HS-5 (cell line): ENCODE measurements at regions not wholly inside any gene's neighbourhood (a gene's known extent, or its start where the extent isn't known, plus 50 kb on each side); places are given as distances from the start of the nearest gene placed in this dataset.
"Not testable (repeated sequence)": the region's sequence is repeated elsewhere in the genome, so short reads cannot be mapped to it uniquely, and the experiment has no call there.

Experiments
- DNase-seq: peaks from one replicate; pipeline ENCODE4 v3.0.0-alpha.2; 2012; ENCODE audit warnings: low read depth

DNA sequence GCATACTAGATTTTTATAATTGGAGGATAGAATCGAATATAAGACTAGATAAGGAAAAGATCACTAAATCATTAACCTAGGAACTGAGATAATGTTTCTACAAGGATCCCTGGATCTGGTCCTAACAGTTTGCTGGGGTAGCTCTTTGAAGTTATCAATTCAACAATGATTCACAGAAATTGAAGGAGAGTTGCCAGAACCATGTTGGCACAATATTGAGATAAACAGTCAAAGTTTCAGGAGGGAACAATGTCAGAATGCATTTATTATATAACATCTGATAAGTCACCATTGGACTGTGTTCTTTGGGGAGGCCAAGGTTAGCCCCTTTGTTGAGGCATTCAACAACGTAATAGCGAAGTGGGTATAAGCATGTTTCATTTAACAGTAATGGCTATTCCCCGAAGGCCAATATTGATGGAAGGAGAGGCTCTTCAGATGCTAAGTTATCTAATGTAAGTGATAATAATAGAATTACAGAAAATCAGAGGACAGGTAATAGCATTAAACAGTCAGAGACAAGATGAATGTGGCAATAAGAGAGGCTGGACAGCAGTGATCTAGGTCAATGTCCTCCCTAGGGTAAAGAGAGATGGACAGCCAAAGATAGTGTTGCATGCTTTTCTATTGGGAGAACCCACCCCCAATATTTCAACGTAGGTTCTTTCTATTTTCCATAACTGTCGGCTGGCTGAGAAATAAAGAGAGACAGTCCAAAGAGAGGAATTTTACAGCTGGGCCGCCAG is 604.8 kb upstream of the GYPC start:
- DNase-seq = no peak

DNA sequence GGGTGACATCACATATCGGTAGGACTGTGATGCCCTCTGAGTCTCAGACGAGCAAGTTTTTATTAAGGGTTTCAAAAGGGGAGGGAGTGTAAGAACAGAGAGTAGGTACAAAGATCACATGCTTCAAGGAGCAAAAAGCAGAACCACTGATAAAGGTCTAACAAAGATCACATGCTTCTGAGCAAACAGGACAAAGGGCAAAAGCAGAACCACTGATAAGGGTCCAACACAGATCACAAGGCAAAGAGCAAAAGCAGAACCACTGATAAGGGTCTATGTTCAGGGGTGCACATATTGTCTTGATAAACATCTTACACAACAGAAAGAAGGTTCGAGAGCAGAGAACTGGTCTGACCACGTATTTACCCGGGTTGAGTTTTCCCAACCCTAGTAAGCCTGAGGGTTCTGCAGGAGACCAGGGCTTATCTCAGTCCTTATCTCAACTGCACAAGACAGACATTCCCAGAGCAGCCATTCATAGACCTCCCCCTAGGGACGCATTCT is 604.2 kb upstream of the GYPC start:
- not testable (repeated sequence) for DNase-seq

DNA sequence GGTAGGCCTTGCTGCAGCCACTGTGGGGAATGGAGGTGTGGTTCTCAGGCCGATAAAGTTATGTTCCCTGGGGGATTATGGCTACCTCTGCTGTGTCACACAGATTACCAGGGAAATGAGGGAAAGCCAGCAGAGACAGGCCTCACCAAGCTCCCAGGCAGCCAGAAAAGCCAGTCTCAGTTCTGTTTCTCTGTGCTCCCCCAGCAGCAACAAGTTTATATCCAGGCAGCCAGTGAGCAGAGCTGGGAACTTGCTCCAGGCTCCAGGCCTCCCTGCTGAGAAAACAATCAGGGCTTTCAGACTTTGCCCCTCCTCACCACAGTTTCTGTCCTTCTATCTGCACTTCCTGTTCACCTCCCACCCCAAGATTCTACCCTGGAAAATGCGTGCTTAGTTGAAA is 596.6 kb upstream of the GYPC start:
- DNase-seq = no peak

DNA sequence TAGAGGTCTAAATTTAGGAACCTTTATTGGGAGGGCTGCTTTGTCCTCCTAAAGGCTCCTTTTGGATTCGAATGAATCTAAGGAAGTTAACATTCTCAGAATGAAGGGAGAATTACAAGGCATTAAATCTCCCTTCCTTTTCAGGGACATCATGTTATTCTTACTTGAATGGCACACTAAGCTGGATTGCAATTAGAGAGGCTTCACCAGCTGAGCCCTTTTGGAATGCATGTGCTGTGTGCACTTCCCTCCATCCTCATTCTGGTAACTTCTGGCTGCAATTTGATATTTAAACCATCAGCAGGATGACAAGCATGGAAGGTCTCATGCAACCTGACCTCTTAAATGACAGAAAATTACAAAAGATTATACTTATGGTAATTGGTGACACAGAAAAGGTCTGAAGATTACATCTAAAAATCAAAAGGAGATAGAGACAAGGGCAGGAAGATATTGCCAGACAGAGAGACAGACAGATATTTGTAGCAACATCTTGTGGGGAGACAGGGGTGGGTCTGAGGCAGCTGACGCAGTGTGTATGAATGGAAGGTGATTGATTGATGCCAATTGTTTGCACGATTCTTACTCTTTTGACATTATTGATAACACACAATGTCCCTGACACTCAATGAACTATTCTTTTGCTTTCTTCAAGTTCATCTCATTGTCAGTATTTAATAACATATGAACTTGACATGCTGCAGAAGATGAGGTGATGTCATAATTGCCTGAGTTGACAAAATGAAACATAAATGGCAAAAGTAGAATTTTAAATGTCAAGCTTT is 570.8 kb upstream of the GYPC start:
- DNase-seq = no peak

DNA sequence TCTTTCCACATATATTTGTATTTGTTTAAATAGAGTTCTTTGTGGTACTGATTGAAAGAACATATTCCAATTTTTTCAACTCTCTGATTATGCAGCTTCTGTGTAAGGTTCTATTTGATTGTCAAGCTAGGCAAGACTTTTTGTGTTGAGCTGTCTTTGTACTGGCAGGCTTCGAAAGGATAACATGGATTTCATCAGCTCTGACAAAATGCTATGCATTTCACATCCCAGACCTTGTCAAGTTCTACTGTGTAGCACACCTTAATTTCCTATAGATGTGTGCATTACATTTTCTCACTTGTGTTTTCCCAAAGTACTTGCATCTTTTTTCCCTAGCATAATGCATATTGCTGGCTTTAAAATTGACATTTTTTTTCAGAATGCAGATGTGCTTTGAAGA is 555.0 kb upstream of the GYPC start:
- DNase-seq = no peak

DNA sequence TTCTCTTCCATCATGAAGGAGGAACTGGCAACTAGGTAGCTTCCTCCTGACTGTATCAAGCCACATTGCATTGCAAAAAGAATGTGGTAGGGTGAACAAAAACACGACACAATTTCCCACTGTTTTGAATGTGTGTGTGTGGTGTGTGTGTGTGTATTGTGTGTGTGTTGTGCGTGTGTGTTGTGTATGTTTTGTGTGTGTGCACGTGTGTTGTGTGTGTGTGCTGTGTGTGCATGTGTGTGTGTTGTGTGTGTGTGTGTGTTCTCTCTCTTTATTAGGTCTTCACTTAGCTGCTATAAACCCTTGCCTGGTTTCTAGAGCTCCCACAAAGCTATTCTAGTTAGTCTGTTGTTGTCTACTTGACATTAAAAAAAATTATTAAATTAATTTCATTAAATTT is 550.0 kb upstream of the GYPC start:
- DNase-seq = no peak

DNA sequence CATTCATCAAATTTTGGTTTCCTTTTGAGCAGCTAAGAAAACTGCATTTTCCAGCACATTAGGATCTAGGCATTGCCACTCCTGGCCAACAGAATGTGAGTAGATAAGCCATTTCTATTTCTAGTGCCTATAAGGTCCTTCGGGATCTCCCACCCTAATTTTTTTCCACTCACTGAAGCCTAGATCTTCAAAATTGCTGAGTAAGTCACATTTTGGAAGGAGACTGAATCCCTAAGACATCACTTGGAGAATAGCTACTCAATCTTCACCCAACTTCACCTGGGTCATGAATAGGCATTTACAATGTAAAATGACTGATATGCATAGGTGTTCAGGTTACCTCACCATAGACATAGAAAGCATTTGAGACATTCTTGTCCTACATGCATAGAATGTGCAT is 548.1 kb upstream of the GYPC start:
- DNase-seq = no peak

DNA sequence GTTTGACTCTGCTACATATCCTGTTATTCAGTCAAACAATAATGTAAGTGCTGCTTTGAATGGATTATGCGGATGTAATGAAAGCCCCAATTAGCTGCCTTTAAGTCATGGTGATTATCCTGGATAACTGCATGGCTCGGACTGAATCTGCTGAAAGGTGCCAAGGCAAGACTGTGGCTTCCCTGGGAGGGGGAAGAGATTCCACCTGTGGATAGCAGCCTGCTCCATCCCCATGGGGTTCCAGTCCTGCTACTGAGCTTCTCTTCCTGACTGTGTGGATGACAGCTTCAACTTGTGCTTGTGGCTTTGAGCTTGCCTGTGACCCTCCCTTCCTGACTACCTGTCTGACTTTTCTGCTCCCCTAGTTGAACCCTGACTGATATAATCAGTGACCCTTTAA is 540.0 kb upstream of the GYPC start:
- DNase-seq = no peak

DNA sequence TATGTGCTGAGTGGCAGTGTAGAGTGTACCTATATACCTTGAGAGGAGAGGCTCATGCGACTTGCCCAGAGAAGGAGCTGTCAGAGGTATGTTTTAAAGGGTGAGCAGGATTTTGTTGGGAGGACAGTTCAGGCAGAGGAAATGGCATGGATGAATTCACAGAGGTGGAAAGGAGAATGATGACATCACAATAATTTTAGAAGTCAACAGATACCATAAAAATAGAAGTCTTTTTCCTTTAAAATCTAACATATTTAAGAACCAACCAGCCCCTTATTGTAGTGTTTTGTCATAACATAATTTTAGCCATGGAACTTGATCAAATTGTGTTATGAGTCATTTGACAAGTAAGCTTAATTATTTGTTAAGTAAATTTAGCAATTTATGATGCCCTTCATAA is 538.1 kb upstream of the GYPC start:
- DNase-seq = no peak

DNA sequence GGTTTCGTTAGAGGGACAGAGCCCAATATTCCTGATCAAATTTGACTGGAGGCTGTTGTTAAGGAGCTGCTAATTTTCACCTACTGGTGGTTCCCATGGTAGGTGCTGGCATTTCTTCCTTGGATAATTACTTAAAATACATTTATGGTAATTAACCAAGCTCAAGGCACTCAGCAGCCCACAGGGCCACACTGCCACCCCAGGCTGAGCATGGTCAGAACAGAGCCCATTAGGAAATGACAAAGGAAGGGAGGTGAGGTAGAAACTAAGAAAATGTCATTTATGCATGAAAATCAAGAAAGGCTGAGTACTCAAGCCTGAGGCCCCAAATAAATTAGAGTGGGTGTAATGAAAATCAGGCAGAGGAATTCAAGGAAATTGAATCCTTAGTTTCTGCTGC is 510.2 kb upstream of the GYPC start:
- DNase-seq = no peak

DNA sequence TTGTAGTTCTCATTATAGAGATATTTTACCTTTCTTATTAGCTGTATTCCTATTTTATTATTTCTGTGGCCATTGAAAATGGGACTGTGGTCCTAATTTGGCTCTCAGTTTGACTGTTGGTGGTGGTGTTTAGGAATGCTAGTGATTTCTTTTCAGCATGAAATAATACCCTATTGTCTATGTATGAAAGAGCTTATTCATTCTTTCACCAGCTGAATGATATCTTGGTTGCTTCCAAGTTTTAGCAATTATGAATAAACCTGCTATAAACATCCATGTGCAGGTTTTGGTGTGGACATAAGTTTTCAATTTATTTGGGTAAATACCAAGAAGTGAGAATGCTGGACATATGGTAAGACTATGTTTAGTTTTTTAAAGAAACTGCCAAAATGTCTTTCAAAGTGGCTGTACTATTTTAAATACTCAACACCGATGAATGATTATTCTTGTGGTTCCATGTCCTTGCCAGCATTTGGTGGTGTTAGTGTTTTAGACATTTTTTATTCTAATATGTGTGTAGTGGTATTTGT is 501.6 kb upstream of the GYPC start:
- DNase-seq = no peak

DNA sequence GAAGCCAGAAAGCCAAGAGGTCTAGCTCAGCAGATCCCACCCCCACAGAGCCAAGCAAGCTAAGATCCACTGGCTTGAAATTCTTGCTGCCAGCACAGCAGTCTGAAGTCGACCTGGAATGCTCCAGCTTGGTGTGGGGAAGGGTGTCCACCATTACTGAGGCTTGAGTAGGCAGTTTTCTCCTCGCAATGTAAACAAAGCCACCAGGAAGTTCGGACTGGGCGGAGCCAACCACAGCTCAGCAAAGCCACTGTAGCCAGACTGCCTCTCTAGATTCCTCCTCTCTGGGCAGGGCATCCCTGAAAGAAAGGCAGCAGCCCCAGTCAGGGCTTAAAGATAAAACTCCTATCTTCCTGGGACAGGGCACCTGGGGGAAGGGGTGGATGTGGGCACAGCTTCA is 495.0 kb upstream of the GYPC start:
- not testable (repeated sequence) for DNase-seq

DNA sequence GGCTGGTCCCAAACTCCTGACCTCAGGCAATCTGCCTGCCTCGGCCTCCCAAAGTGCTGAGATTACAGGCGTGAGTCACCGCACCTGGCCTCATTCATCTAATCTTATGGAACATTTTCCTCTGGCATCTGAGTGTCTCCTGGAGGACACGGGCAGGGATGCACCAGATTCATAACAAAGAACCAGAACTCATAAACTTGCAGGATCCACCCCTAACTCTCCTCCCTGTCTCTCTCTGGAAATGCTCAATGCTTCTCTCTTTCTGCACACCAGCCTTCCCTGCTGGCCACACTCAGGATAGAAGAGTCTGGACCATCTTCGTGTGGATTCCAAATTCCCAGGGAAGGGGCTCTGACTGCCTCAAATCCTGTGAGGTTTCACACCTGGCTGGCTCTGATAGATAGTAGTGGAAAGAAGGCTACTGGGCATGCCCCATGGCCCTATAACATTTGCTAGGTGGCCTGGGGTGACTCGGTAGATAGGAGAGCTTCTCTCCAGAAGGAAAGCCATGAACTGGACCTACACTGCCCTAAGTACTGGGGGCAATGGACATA is 483.2 kb upstream of the GYPC start:
- DNase-seq = no peak

DNA sequence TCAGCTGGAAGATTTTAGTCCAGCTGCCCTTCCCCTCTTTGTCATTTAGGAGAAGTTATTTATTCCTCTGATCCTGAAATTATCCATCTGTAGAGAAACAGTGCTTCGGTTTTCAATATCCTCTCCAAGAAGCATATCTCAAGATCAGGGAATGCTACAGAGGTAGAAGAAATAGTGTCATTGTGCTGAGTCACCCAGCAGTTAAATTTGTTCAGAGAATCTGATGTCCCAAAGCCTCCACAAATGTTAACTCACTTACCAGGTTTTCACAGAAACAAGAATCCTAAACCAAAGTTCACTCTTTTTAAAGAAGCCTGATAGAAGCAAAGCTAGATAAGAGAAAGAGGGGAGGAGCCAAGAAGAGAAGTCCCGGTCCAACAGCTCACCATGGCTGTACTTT is 480.7 kb upstream of the GYPC start:
- no peak for DNase-seq

DNA sequence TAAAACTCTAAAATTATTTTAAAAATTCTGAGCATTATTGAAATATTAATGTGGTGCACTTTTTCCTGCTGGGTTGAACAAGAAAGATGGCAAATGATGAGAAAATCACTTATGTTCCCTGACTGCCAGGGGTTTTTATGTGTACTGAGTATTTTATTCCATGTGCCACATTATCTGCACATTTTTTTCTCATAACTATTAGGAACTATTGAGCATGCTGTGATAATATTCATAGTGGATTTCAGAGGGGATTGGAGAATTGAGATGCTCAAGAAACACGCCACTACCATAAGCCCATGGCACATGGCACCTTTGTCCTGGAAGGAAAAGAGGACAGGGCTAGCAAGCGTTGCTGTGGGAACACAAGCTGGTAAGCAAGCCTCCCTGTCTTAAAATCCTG is 478.5 kb upstream of the GYPC start:
- DNase-seq = no peak

DNA sequence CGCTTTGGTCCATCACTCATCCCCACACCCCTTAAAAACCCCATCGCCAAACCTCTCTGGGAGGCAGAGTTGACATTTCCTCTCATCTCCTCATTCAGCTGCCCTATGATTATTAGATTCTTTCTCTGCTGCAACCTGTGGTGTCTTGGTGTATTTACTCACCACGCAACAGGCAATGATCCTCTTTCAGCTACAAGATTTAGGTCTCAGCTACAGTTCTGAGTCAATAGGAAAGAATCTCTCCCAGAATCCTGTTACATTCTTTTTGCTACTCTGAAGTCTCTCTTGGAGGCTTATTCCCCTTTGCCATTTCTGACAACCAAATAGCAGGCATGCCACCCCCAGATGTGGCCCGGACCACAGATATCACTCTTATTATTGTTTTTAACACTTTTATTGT is 468.3 kb upstream of the GYPC start:
- DNase-seq = peak; percentile 2

DNA sequence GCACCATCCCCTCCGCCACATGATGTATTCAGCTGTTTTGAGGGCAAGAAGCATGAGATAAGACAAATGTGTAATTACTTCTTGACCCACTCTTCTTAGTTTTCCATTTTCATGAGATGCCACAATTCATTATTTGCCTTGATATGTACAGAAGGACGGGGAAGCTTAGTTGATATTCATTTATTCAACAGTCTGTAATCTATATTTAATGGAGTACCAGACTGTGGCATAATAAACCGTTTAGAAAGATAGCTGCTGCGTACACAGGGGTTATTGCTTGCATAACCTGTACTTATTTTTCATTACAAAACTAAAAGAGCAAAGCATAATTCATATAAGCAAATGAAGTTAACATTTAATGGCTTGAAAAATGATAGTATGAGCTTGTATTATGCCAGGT is 466.4 kb upstream of the GYPC start:
- DNase-seq = no peak

DNA sequence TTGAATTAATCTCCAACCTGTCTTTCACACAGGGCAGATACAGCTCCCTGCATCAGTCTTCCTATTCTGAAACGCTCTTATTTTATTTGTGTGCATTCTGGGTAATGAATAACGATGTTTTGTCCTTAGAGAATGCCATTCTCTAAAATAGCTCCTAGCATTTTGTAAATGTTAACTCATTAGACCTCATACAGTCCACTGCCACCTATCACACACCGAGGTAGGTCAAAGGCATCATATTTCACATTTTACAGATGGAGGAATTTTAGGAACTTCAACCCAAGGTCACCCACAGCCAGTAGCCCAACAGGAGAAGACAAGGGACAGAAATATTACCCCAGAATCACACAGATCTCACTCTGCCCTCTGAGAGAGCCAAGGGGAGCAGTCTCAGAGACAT is 455.4 kb upstream of the GYPC start:
- DNase-seq = no peak

DNA sequence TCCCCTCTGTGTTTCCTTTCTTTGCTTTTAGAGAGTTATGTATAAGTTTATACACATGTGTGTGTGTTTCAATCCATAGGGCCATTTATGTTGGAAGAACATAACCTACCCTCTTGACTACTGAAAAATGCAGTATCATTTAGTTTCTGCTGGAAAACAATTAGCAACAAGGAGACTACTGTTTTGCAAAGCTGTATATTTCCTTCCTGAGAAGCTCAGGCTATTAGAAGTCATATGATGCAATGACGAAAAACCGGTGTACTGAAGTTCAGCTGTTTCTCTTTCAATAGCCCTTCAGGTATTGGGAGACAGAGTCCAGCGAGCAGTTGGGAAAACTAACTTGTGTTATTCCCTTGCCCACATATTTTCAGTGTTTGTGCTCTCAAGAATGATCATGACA is 447.7 kb upstream of the GYPC start:
- DNase-seq = no peak

DNA sequence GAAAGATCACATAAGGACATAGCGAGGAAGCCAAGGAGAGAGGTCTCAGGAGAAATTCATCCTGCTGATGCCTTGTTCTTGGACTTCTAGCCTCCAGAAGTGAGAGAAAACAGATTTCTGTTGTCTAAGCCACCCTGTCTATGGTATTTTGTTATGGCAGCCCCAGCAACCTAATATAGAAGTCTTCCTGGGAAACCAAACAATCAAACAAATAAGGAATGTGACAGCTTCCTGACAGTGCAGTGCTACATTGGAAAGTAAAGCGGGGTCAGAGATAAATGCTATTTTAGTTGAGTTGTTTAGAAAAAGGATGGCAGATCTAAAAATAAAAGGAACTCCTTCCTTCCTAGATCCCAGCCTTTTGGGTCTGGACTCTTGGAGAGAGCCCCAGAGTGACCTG is 443.2 kb upstream of the GYPC start:
- no peak for DNase-seq

DNA sequence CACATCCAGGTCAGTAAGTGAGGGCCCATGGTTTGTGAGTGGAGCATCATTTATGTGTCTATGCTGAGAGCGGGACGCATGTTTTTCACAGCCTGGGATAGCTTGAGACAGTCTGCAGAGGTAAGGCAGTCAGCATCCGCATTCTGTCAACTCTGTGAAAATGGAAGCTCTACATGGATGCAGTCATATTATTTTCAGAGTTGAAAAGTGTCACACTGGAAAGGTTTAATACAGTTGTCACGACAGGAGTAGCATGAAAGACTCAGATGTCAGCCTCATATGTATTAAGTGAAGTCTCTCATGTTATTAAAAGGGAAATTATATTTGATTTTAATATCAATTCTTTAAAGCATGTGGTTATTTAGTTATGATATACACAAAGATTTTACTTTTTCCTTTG is 436.9 kb upstream of the GYPC start:
- DNase-seq = no peak

DNA sequence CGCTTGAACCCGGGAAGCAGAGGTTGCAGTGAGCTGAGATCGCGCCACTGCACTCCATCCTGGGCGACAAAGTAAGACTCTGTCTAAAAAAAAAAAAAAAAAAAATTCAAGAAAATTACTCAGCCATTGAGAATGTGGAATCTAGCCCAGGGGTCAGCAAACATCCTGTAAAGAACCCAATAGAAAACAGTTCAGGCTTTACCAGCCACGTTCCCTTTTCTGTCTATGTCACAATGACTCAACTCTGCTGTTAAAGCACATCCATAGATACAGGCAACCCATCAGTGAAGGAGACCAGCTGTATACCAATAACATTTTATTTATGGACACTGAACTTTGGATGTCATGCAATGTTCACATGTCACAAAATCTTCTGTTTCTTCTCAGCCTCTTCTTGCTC is 435.6 kb upstream of the GYPC start:
- peak; percentile 15 for DNase-seq

DNA sequence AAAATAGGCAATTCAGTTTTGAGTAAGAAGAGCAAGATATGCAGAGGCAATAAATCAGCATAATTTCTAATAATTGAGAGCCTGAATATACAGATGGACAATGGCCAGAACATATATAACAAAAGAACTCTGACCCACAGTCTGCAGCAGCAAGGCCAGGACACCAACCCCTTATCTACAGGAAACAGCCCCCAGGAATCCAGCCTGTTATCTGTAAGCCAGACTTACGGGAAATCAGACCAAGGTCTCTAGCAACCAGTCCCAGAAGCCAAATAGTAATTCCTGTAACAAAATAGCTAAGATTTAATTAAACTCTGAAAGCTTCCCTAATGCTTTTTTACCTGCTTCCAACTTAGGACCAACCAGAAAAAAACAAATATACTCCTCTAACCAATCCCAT is 434.5 kb upstream of the GYPC start:
- no peak for DNase-seq
